GM12874 (cell line): ENCODE measurements at regions not wholly inside any gene's neighbourhood (a gene's known extent, or its start where the extent isn't known, plus 50 kb on each side); places are given as distances from the start of the nearest gene placed in this dataset.

Experiments used
- CTCF ChIP-seq: IDR thresholded peaks from 2 replicates; pipeline ENCODE4 v1.5.1; 2011; ENCODE audit warnings: low read depth, mild to moderate bottlenecking, control low read depth, low read length, moderate library complexity; ENCODE audit not compliant: insufficient read depth

GRCh38 chr4:22597471-22597870 lies 81.6 kb upstream of the ADGRA3 start:
- TF ChIP-seq CTCF = no peak

GRCh38 chr4:22607382-22607781 lies 85.4 kb upstream of the GBA3 start:
- TF ChIP-seq CTCF = peak; percentile 65

- TF ChIP-seq CTCF = no peak
These were observed 78.6 kb upstream of the GBA3 start for GRCh38 chr4:22614114-22614513.

GRCh38 chr4:22616516-22616915 lies 76.2 kb upstream of the GBA3 start:
- no peak for TF ChIP-seq CTCF

GRCh38 chr4:22625311-22625710 lies 67.4 kb upstream of the GBA3 start:
- no peak for TF ChIP-seq CTCF

- no peak for TF ChIP-seq CTCF
These were observed 58.1 kb upstream of the GBA3 start for GRCh38 chr4:22634541-22635181.

- TF ChIP-seq CTCF = no peak
These were observed 57.0 kb upstream of the GBA3 start for GRCh38 chr4:22635692-22636091.
